ENCODE measurements at regions not wholly inside any gene's neighbourhood (a gene's known extent, or its start where the extent isn't known, plus 50 kb on each side); places are given as distances from the start of the nearest gene placed in this dataset.
A peak's percentile ranks its signal among the peaks of the same experiment; 100 is the strongest.
"Not testable (repeated sequence)": the region's sequence is repeated elsewhere in the genome, so short reads cannot be mapped to it uniquely, and the experiment has no call there.

- no peak for DNase-seq
- intact Hi-C loops (cut with DNase I) = no loop called here
Measured at GRCh38 chr6:11891547-11891946, 112.9 kb upstream of the ADTRP start.

- intact Hi-C loops (cut with DNase I) = no loop called here
- DNase-seq = no peak
Measured at GRCh38 chr6:11890849-11891248, 112.2 kb upstream of the ADTRP start.

DNA sequence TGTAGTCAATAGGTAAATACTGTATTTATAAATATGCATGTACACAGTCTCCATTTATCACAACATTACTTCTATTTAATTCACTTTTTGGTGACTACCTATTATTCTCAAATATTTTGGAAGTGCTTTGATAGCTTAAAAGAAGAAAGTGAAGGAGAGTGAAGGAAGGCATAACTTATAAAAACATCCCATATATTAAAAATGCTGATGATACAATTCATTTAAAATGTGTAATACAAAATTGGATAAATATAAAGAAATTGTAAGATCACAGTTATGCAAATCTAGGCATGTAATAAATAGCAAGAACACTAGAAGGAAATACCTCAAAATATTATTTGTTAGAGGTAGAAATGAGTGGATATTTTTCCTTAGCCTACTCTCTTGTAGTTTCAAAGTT, 111.6 kb upstream of the ADTRP start:
- intact Hi-C loops (cut with DNase I) = no loop called here
- DNase-seq = no peak

DNA sequence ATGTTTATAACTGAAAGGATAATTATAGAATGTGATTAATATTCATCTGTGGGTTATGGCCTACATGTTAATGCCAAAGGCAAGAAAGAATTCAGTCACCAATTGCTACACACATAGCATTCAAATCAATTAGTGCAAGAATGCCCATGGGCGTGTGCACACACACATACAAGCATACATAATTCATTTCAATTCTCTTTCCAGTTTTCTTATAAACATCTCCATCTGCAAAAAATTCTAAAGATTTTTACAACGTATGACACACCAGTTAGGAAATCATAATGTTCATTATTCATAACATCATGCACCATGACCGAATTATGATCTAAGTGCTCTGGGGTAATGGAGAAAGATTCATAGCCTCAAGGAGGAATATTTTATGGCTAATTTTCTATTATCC, 111.0 kb upstream of the ADTRP start:
- intact Hi-C loops (cut with DNase I) = no loop called here

GRCh38 chr6:11888727-11889126, 110.1 kb upstream of the ADTRP start:
- DNase-seq = no peak
- intact Hi-C loops (cut with DNase I) = no loop called here

More for the DNA sequence above, 111.0 kb upstream of the ADTRP start:
- DNase-seq = no peak

DNA sequence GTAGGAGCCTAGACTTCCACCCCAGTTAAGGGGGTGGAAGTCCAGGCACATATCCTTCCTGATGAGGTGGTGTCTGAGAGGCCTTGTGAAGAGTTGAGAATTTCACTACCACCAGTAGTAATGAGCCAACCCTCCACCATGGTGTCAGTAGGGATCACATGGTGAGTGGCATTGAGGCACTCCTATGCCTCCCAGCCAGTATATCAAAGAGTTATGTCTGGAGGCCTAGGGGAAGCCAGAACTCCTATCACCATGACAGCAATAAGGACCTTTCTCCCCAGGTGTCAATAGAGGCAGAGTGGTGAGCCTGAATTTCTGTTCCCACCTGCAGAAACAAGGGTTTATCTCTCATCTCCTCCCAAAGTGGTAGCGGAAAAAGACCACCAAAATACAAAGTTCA, 106.6 kb upstream of the ADTRP start:
- intact Hi-C loops (cut with DNase I) = no loop called here
- no peak for DNase-seq

- intact Hi-C loops (cut with DNase I); DNase-seq: not testable (repeated sequence)
Measured at GRCh38 chr6:11883471-11883870, 104.9 kb upstream of the ADTRP start.

- intact Hi-C loops (cut with DNase I) = not testable (repeated sequence)
Measured at GRCh38 chr6:11880156-11880555, 101.6 kb upstream of the ADTRP start.

GRCh38 chr6:11878735-11879134, 100.1 kb upstream of the ADTRP start:
- intact Hi-C loops (cut with DNase I) = no loop called here
- DNase-seq = no peak

More at GRCh38 chr6:11880156-11880555, 101.6 kb upstream of the ADTRP start:
- DNase-seq = not testable (repeated sequence)

GRCh38 chr6:11878029-11878428, 99.4 kb upstream of the ADTRP start:
- DNase-seq = no peak
- intact Hi-C loops (cut with DNase I) = no loop called here

GRCh38 chr6:11876934-11877433, 98.4 kb upstream of the ADTRP start:
- DNase-seq = peak in 1 of 10 donors; percentile 16
- intact Hi-C loops (cut with DNase I) = no loop called here

- no peak for DNase-seq
- intact Hi-C loops (cut with DNase I) = no loop called here
Measured at GRCh38 chr6:11875325-11876109, 96.9 kb upstream of the ADTRP start.

GRCh38 chr6:11869672-11870340, 91.2 kb upstream of the ADTRP start:
- peak in 2 of 10 donors; percentile 42 to 67 for DNase-seq
- intact Hi-C loops (cut with DNase I) = no loop called here

GRCh38 chr6:11868392-11868791, 89.8 kb upstream of the ADTRP start:
- intact Hi-C loops (cut with DNase I) = no loop called here
- peak in 1 of 10 donors; percentile 29 for DNase-seq

DNA sequence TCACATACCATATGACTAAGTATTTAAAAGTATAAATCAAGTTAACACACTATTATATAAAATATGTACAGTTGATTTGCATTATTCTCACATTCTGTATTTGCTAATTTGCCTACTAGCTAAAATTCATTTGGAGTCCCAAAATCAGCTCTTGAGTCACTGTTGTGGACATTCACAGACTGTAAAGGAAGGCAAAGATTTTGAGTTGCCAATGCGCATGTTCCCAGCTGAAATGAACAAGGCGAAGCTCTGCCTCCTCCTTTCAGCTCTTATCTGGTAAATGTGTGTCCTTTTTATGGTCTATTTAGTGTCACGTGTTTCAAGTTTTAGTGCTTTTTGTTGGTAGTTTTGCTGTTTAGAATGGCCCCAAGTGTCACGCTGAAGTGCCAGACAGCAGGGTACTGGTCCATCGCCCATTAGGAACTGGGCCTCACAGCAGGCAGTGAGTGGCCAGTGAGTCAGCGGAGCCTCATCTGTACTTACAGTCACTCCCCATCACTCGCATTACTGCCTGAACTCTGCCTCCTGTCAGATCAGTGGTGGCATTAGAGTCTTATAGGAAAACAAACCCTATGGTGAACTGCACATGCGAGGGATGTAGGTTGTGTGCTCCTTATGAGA, 87.2 kb upstream of the ADTRP start:
- intact Hi-C loops (cut with DNase I) = no loop called here
- no peak for DNase-seq

GRCh38 chr6:11858439-11858838, 79.8 kb upstream of the ADTRP start:
- intact Hi-C loops (cut with DNase I) = no loop called here
- DNase-seq = no peak

DNA sequence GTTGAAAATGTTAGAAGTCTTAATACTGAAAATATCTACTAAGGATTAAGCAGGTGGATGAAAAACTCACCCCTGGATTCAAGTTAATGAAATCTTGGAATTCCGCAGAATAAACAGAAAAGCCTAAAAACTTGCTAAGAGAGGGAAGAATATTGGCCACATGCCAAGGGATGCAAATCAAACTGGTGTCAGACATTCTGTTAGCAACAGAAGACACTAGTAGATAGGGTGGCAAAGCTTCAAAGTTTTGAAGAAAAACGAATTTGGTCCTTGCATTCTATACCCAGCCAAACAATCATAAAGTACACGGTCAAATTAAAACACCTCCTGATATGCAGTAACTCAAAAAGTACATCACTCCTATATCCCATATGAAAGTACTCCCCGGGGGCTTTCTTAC, 77.1 kb upstream of the ADTRP start:
- no peak for DNase-seq
- intact Hi-C loops (cut with DNase I) = no loop called here

GRCh38 chr6:11854408-11855165, 76.0 kb upstream of the ADTRP start:
- intact Hi-C loops (cut with DNase I) = no loop called here
- DNase-seq = no peak

- no peak for DNase-seq
- intact Hi-C loops (cut with DNase I) = no loop called here
Measured at GRCh38 chr6:11853678-11854407, 75.2 kb upstream of the ADTRP start.

DNA sequence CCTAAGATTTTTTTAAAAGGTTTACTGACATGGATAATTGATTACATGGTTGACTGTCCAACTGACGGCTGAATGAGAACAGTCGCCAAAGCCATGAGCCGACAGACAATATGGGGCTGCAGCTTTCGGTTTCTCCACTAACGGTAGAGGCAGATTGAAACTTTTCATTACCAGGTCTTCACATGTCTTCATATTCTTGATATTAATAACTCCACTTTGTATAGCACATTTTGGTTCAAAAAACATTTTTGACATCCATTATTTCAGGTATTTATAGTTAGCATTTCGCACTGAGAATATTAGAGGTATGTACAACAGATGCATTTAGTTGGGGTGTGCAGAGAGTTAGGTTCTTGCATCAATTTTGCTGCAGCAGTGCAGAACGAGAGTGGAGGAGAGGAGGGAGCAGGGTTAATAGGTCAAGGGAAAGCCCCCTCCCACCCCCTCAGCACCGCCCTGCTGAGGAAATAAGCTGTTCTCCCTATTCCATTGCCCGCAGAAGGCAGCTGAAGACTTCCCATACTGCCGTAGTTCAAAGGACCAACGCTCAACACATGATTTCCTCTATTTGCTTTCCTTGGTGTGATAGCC, 73.6 kb upstream of the ADTRP start:
- no peak for DNase-seq
- intact Hi-C loops (cut with DNase I) = no loop called here

Data from posterior cingulate gyrus (tissue), 11 donors.